ENCODE measurements at regions not wholly inside any gene's neighbourhood (a gene's known extent, or its start where the extent isn't known, plus 50 kb on each side); places are given as distances from the start of the nearest gene placed in this dataset.

- H3K14ac ChIP-seq (ENCODE audit: insufficient read length) = no peak overlapping the region
- no peak overlapping the region for H4K8ac ChIP-seq (ENCODE audit: extremely low read depth, insufficient read depth, low read length)
- ChIA-PET CTCF (ENCODE audit: partially characterized antibody) (no interaction called here), POLR2A (ENCODE audit: partially characterized antibody) (interaction anchor here (0.6 kb wide), 1 partner anchor 81 kb away, joined by 3 read pairs; no protein-coding TSS in a partner anchor)
- no peak overlapping the region for H2BK120ac ChIP-seq (replicated peaks; ENCODE audit: low read depth, low read length)
- H2AK5ac ChIP-seq (ENCODE audit: low read depth, low read length) = no peak overlapping the region
- H3K23me2 ChIP-seq (ENCODE audit: low read depth, low read length) = no peaks in the 10 kb centered on the region
- H3K79me1 ChIP-seq (ENCODE audit: low read depth, low read length) = no peaks in the 10 kb centered on the region
- no peak overlapping the region for H2BK20ac ChIP-seq (ENCODE audit: low read length)
- H4K20me1 ChIP-seq (replicated peaks in 1 of 2; ENCODE audit: control insufficient read depth in 1 of 2, insufficient read depth in 2 of 2, low read length in 2 of 2) = no peaks in the 10 kb centered on the region
- H3K27me3 ChIP-seq (replicated peaks in 1 of 4; ENCODE audit: control insufficient read depth in 3 of 4, extremely low read depth in 1 of 4, insufficient read depth in 3 of 4, low read length in 3 of 4) = no peaks in the 10 kb centered on the region
- no peak overlapping the region for H3K18ac ChIP-seq (ENCODE audit: extremely low read depth, low read length)
- no peak overlapping the region for H3K23ac ChIP-seq (ENCODE audit: insufficient read length)
- no peak overlapping the region for H2BK5ac ChIP-seq (ENCODE audit: low read depth, low read length)
- H3K79me2 ChIP-seq (ENCODE audit: control insufficient read depth in 1 of 2, insufficient read depth in 2 of 2, low read length in 2 of 2) = no peaks in the 10 kb centered on the region
- no peak overlapping the region for H2AFZ ChIP-seq (ENCODE audit: low read length)
- no peak overlapping the region for H3K4me2 ChIP-seq (ENCODE audit: insufficient read depth in 1 of 2, low read depth in 2 of 2, low read length in 2 of 2)
- H4K5ac ChIP-seq (ENCODE audit: insufficient read length, low read depth, low read length) = no peak overlapping the region
- no peak overlapping the region for H4K91ac ChIP-seq (replicated peaks; ENCODE audit: insufficient read length, low read length)
- H3K4ac ChIP-seq (replicated peaks; ENCODE audit: insufficient read length, low read depth, low read length) = no peak overlapping the region
- no peak overlapping the region for H3K4me3 ChIP-seq (ENCODE audit: extremely low read depth in 1 of 4, insufficient read depth in 2 of 4, low read depth in 3 of 4, low read length in 4 of 4)
- no peak overlapping the region for H3K27ac ChIP-seq (ENCODE audit: low read depth, low read length)
- DNase-seq (ENCODE audit: low read depth in 1 of 2, low spot score in 2 of 2) = peak in 1 of 2 experiments; percentile 3
- no peak overlapping the region for H2BK15ac ChIP-seq (ENCODE audit: low read length)
- no peak overlapping the region for H3K9ac ChIP-seq (replicated peaks in 1 of 4; ENCODE audit: extremely low read depth in 1 of 4, low read depth in 3 of 4, low read length in 3 of 4)
- H3K9me3 ChIP-seq (ENCODE audit: insufficient read depth in 2 of 2, low read depth in 1 of 2, low read length in 1 of 2) = no peaks in the 10 kb centered on the region
- no peaks in the 10 kb centered on the region for H3K36me3 ChIP-seq (ENCODE audit: control insufficient read depth in 2 of 4, insufficient read depth in 4 of 4, low read length in 3 of 4)
- H3K4me1 ChIP-seq (replicated peaks in 1 of 4; ENCODE audit: control insufficient read depth in 3 of 4, insufficient read depth in 4 of 4, low read length in 3 of 4) = peaks cover 0 to 7% (median 3%) of the 10 kb centered on the region in 4 experiments; a peak in 3 of 7 replicates
- FAIRE-seq = no peak
- H2BK12ac ChIP-seq (ENCODE audit: low read depth, low read length) = no peak overlapping the region
- 88% methylated on average over 3 of the region's 3 CpGs; no CpG with 5 or more reads in 1 of the 2 experiments for whole genome bisulfite sequencing, 2 experiments (ENCODE audit: extremely low coverage in 1 of 2, insufficient coverage in 1 of 2, insufficient read length in 1 of 2, insufficient replicate concordance in 2 of 2, low coverage in 1 of 2, low lambda C conversion rate in 2 of 2, missing lambda C conversion rate in 1 of 2)
- H3K56ac ChIP-seq (replicated peaks; ENCODE audit: insufficient read length, low read depth, low read length) = no peak overlapping the region
- TF ChIP-seq GABPA (IDR thresholded peaks at IDR 0.05; ENCODE audit: borderline replicate concordance, insufficient read depth, low read length) (no peak), SIX5 (IDR thresholded peaks at IDR 0.05; ENCODE audit: low read depth, low read length) (no peak), HDAC6 (IDR thresholded peaks at IDR 0.05; ENCODE audit: low read depth, low read length) (no peak), SIRT6 (IDR thresholded peaks at IDR 0.05; ENCODE audit: low read length) (no peak), RXRA (IDR thresholded peaks at IDR 0.05; ENCODE audit: insufficient read depth, low read depth, low read length) (no peak), EGR1 (IDR thresholded peaks at IDR 0.05; ENCODE audit: borderline replicate concordance, low read depth, low read length) (no peak), TAF7 (optimal IDR thresholded peaks at IDR 0.05; ENCODE audit: borderline replicate concordance, low read depth, low read length) (no peak), RAD21 (IDR thresholded peaks at IDR 0.05 in 1 of 2, conservative IDR thresholded peaks at IDR 0.05 in 1 of 2; ENCODE audit: low read depth in 2 of 2, low read length in 2 of 2) (no peak), JUND (IDR thresholded peaks at IDR 0.05; ENCODE audit: low read length) (no peak), CTCF (IDR thresholded peaks at IDR 0.05; ENCODE audit: control extremely low read depth in 1 of 3, insufficient read depth in 1 of 3, low read depth in 1 of 3, low read length in 3 of 3) (no peak), EP300 (IDR thresholded peaks at IDR 0.05; ENCODE audit: borderline replicate concordance in 1 of 2, low read depth in 2 of 2, low read length in 2 of 2) (no peak)
These were observed 57.8 kb downstream of the FOXA2 start for GRCh38 chr20:22526512-22527012.

Data from H1 (cell line).